Activated naive CD8-positive, alpha-beta T cell treated with anti-CD3 and anti-CD28 coated beads, Interleukin-2, amount 50 U/mL, for 16 hours (primary cell): ENCODE measurements at regions not wholly inside any gene's neighbourhood (a gene's known extent, or its start where the extent isn't known, plus 50 kb on each side); places are given as distances from the start of the nearest gene placed in this dataset.
"Not testable (repeated sequence)": the region's sequence is repeated elsewhere in the genome, so short reads cannot be mapped to it uniquely, and the experiment has no call there.

Source experiments
- DNase-seq: peaks from one replicate; pipeline ENCODE4 v3.0.0-alpha.2; 2020; ENCODE audit warnings: low read depth, low spot score

DNA sequence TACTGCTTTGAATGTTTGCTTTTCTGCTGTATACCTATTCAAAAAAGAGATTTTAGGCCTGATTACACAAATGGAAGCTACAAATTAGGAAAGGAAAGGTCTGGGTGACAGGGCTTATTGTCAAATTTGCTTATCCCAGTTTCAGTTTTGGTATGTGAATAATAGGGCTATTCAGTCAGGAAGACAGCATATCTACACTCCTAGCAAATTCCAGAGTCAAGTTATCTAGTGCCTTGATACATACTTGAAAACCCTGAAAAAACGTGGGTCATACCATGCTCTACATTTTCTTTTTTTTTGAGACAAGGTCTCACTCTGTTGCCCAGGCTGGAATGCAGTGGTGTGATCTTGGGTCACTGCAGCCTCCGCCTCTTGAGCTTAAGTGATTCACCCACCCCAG is 59.2 kb upstream of the CCDC180 start:
- not testable (repeated sequence) for DNase-seq

GRCh38 chr9:97243606-97244005 is 63.9 kb upstream of the CCDC180 start:
- no peak for DNase-seq

DNA sequence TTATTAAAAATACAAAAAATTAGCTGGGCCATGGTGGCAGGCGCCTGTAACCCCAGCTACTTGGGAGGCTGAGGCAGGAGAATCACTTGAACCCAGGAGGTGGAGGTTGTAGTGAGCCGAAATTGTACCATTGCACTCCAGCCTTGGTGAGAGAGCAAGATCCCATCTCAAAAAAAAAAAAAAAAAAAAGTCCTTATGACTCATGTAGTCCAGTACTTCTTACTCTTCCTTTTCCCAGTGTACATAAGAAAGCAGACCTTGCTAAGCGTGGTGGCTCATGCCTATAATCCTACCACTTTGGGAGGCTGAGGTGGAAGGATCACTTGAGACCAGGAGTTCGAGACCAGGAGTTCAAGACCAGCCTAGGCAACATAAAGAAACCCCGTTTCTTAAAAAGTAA is 66.0 kb upstream of the CCDC180 start:
- not testable (repeated sequence) for DNase-seq

GRCh38 chr9:97237951-97238889 is 69.2 kb upstream of the CCDC180 start:
- DNase-seq, result peak; percentile 37

DNA sequence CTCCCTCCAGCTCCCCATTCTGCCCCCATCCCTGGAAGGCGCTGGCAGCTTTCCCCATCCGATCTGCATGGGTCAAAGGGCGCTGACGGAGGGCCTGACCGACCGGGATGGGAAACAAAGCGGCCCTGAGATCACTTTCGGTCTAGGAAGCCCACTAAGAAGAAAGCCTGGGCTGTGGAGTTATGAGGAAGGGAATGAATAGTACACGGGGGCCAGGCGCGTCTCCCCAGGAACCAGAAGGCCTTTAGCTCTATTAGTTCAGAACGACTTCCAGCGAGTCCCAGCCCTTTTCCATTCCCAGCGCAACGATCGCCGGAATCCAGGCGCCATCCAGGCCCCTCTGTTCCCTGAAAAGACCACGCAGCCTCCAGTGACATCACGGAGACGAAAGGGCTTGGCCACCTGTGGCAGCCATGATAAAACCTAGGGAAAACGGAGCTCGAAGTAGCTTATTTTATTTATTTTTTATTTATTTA is 70.1 kb upstream of the CCDC180 start:
- no peak for DNase-seq

- not testable (repeated sequence) for DNase-seq
Observed at GRCh38 chr9:97233009-97233400, 74.5 kb upstream of the CCDC180 start.

DNA sequence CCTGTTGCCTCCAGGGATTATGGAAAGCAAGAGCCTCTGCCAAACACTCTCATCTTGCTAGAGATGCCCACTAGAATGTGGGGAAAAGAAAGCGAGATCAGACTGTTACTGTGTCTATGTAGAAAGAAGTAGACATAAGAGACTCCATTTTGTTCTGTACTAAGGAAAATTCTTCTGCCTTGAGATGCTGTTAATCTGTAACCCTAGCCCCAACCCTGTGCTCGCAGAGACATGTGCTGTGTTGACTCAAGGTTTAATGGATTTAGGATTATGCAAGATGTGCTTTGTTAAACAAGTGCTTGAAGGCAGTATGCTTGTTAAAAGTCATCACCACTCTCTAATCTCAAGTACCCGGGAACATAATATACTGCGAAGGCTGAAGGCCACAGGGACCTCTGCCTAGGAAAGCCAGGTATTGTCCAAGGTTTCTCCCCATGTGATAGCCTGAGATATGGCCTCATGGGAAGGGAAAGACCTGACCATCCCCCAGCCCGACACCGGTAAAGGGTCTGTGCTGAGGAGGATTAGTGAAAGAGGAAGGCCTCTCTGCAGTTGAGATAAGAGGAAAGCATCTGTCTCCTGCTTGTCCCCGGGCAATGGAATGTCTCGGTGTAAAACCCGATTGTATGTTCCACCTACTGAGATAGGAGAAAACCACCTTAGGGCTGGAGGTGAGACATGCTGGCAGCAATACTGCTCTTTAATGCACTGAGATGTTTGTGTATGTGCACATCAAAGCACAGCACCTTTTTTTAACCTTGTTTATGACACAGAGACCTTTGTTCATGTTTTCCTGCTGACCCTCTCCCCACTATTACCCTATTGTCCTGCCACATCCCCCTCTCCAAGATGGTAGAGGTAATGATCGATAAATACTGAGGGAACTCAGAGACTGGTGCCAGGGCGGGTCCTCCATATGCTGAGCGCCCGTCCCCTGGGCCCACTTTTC is 75.1 kb upstream of the CCDC180 start:
- not testable (repeated sequence) for DNase-seq

DNA sequence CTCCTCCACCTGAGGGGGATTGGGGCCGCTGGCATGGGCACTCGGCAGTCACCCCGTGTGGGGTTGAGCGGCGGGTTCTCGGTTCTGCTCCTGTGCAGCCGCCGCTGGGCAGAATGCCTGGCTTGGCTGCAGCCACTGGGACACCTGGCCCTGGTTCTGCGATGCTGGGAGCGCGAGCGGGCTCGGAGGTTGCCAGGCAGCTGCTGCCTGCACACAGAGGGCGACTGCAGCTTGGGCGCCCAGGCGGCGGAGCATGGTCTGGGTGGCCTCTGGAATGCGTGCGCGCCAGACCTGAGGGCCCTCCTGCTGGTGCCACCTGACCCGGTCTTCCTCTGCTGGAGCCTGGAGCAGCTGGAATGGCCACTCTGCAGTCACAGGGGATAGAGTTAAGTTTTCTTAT is 85.1 kb upstream of the CCDC180 start:
- not testable (repeated sequence) for DNase-seq

- DNase-seq, result not testable (repeated sequence)
Observed at GRCh38 chr9:97221478-97222355, 85.7 kb upstream of the CCDC180 start.

DNA sequence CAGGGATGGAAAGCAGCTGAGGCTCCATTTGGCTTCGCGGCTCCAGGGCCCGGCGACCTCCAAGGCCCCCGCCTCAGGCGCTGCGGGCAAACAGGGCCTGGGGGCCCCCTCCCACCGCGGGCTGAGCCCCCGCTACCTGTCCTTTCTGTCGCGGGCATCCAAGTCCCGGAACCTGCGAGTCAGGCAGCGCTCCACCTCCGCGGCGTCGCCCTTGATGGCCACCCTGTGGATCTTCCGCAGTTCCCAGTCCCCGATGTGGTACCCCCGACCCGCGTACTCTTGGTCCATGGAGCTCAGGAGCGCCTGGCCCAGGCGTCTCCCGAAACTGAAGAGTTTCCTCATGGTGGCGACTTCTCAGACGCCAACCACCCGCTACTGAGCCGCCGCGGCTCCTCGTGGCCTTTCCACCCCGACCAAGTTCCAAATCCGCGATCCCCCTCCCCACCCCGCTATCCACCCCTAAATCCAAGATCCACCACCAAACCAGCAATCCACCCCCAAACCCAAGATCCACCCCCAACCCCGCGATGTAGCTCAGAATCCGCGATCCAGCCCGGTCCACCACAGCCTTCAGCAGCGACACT is 86.5 kb upstream of the CCDC180 start:
- no peak for DNase-seq

DNA sequence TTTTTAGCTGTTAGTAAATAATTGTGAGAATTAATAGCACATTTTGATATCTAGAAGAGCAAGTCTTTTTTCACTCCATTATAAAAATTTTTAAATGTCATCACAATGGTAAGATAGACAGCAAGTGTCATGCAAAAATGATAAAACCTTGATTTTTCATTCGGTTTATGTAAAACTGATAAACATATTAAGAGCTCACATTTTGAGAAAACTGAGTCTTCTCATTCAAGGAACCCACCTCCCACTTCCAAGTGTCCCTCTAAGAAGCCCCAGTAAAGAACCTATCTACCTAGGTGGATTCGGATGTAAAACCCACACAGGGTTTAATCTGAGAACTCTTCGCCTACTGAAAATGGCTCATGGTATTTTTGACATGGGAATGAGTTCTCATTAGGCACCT is 87.1 kb upstream of the CCDC180 start:
- not testable (repeated sequence) for DNase-seq

DNA sequence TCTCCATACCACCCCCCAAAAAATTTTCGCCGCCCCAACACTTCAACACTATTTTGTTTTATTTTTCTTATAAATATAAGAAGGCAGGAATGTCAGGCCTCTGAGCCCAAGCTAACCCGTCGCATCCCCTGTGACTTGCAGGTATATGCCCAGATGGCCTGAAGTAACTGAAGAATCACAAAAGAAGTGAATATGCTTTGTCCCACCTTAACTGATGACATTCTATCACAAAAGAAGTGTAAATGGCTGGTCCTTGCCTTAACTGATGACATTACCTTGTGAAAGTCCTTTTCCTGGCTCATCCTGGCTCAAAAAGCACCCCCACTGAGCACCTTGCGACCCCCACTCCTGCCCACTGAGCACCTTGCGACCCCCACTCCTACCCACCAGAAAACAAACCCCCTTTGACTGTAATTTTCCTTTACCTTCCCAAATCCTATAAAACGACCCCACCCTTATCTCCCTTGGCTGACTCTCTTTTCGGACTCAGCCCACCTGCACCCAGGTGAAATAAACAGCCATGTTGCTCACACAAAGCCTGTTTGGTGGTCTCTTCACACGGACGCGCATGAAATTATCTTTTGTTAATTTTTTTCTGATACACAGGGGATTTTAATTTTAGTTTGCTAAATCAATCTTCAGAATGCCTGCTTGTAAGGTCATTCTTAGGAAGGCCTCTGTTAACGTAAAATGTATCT is 87.9 kb upstream of the CCDC180 start:
- DNase-seq, result not testable (repeated sequence)

DNA sequence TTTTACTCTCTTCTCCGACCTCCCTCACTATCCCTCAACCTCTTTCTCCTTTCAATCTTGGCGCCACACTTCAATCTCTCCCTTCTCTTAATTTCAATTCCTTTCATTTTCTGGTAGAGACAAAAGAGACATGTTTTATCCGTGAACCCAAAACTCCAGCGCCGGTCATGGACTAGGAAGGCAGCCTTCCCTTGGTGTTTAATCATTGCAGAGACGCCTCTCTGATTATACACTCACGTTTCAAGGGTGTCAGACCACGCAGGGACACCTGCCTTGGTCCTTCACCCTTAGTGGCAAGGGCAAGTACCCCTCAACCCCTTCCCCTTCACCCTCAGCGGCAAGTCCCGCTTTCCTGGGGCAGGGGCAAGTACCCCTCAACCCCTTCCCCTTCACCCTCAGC is 92.3 kb upstream of the CCDC180 start:
- DNase-seq, result not testable (repeated sequence)

- DNase-seq, result not testable (repeated sequence)
Observed at GRCh38 chr9:97214556-97214955, 92.9 kb upstream of the CCDC180 start.

DNA sequence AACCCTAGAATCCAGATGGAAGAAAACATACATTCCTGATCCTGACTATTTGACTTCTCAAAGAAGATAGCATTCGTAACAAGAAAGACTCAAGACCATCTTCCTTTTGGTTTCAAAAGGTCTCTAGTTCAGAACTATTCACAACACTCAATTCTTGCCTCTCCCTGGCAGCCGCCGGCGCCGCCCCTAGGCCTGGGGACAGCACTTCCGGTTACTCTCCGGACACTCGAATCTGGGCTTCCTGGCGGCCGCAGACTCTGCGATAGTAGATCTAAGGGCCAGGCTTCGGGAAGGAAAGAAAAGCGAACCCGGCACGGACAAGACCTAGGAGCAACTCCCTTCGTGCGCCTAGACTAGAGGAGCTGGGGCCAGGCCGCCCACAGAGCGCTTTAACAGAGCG is 107.8 kb upstream of the CCDC180 start:
- not testable (repeated sequence) for DNase-seq

DNA sequence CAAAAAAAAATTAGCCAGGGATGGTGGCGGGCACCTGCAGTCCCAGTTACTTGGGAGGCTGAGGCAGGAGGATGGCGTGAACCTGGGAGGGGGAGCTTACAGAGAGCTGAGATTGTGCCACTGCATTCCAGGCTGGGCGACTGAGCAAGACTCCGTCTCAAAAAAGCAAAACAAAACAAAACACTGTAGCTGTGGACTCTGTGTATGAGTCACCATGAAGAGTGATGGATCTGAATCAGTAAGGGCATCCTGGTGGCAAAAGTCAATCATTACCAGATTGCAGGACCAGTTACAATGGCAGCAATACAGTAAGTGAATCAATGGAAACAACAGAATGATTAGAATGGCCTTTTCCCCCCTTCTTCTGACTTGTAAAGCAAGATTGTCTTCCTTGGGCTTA is 113.7 kb upstream of the CCDC180 start:
- not testable (repeated sequence) for DNase-seq

DNA sequence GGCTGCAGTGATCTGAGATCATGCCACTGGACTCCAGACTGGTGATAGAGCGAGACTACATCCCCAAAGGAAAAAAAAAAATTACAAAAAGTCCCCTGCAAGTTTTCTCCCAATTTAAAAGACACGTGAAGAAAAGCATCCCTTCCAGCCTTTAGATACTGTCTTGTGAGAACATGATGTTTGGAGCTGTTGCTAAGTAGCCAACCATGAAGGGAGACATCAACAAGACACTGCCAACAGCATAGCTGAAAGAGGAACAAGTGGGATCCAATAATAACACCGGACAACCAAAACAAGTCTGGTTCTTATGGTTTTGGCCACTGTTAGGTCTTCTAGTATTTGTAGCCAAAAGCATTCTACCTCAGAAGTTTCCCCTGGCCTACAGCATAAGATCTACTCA is 118.9 kb upstream of the CCDC180 start:
- DNase-seq, result no peak

DNA sequence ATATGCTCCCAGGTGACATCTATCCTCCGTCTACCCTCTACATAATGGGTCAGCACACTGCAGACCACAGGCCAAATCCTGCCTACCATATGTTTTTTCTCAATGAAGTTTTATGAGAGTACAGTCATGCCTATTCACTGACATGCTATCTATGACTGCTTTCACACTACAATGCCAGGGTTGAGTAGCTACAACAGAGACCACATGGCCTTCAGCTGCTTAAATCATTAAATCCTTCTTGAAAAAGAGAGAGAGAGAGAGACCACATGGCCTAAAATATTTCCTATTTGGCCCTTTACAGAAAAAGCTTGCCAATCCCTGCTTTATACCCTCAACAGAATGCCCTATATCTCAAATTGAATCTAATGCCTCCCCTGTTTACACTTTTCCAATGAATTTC is 119.8 kb upstream of the CCDC180 start:
- DNase-seq, result not testable (repeated sequence)

DNA sequence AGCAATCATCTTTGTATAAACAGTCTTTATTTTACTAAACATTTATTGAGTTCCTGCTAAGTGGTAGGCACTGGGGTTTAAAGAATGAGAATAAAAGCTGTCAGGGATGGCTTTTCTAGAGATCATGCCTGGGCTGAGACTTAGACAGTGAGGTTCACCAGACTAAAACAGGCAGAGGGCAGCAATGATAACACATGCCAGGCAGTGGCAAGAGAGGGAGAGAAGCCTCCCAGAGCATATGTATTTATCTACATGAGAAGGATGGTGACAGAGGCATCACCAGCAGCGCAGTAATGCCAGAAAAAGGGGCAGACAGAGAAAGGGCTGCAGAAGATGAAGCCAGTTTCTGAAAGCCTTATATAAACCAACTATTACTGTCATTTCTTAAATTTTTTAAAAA is 121.0 kb upstream of the CCDC180 start:
- no peak for DNase-seq

- DNase-seq, result not testable (repeated sequence)
Observed at GRCh38 chr9:97182532-97182931, 124.9 kb upstream of the CCDC180 start.
